Karpas-422 (cell line): ENCODE measurements at regions not wholly inside any gene's neighbourhood (a gene's known extent, or its start where the extent isn't known, plus 50 kb on each side); places are given as distances from the start of the nearest gene placed in this dataset.
"Not testable (repeated sequence)": the region's sequence is repeated elsewhere in the genome, so short reads cannot be mapped to it uniquely, and the experiment has no call there.

Source experiments
- DNase-seq: peaks from one replicate; pipeline ENCODE4 v3.0.0-alpha.2; 2015
- H2AFZ ChIP-seq: fragments of 200-600 bp; sonication (generic); 2 replicates; pipeline ENCODE4 v1.6.1; 2014; ENCODE audit warnings: antibody characterized with exemption, low read length, mixed read lengths
- H3K27ac ChIP-seq: fragments of 200-600 bp; sonication (generic); 2 replicates; pipeline ENCODE4 v1.5.1; 2014; ENCODE audit warnings: mild to moderate bottlenecking, low read length, moderate library complexity
- H3K27me3 ChIP-seq: fragments of 200-600 bp; sonication (generic); 2 replicates; pipeline ENCODE4 v1.6.1; 2014; ENCODE audit warnings: low read length, mixed read lengths
- H3K36me3 ChIP-seq: fragments of 200-600 bp; sonication (generic); 2 replicates; pipeline ENCODE4 v1.6.1; 2014; ENCODE audit warnings: low read length, mixed read lengths; ENCODE audit not compliant: insufficient read depth
- H3K4me1 ChIP-seq: fragments of 200-600 bp; sonication (generic); 2 replicates; pipeline ENCODE4 v1.6.1; 2014; ENCODE audit warnings: mild to moderate bottlenecking, low read length, mixed read lengths
- H3K4me2 ChIP-seq: fragments of 200-600 bp; sonication (generic); 2 replicates; pipeline ENCODE4 v1.6.1; 2014; ENCODE audit warnings: low read length, low read depth, mild to moderate bottlenecking; ENCODE audit not compliant: poor library complexity, severe bottlenecking
- H3K4me3 ChIP-seq: fragments of 200-600 bp; sonication (generic); 2 replicates; pipeline ENCODE4 v1.5.1; 2014; ENCODE audit warnings: mild to moderate bottlenecking, antibody characterized with exemption, low read length, mixed read lengths
- H3K79me2 ChIP-seq: fragments of 200-600 bp; sonication (generic); 2 replicates; pipeline ENCODE4 v1.6.1; 2014; ENCODE audit warnings: mild to moderate bottlenecking, low read length, mixed read lengths
- H3K9ac ChIP-seq: fragments of 200-600 bp; sonication (generic); 2 replicates; pipeline ENCODE4 v1.6.0; 2014; ENCODE audit warnings: low read length
- H3K9me2 ChIP-seq: fragments of 200-600 bp; sonication (generic), shearing (Covaris generic); replicated peaks from 2 replicates; pipeline ENCODE4 v1.6.0; 2014; ENCODE audit warnings: mild to moderate bottlenecking, low read length, moderate library complexity; ENCODE audit not compliant: insufficient read depth
- H3K9me3 ChIP-seq: fragments of 300-700, 200-600 bp; sonication (generic); 2 replicates; pipeline ENCODE4 v1.6.1; 2014; ENCODE audit warnings: low read length, mixed read lengths
- H4K20me1 ChIP-seq: fragments of 200-600 bp; sonication (generic); 2 replicates; pipeline ENCODE4 v1.6.1; 2014; ENCODE audit warnings: mild to moderate bottlenecking, antibody characterized with exemption, low read length, low read depth; ENCODE audit not compliant: insufficient read depth

GRCh38 chr2:198287706-198288105, 483.3 kb downstream of the PLCL1 start:
- Histone ChIP-seq H3K36me3 (no peaks in the 10 kb centered on the region), H3K9me2 (no peaks in the 10 kb centered on the region), H3K9me3 (no peaks in the 10 kb centered on the region), H3K27ac (no peak overlapping the region), H4K20me1 (no peaks in the 10 kb centered on the region), H3K4me2 (no peak overlapping the region), H3K9ac (no peak overlapping the region), H3K4me1 (no peaks in the 10 kb centered on the region), H3K27me3 (no peaks in the 10 kb centered on the region; the same call in 1 of the 2 replicates), H3K79me2 (no peaks in the 10 kb centered on the region), H2AFZ (no peak overlapping the region), H3K4me3 (no peak overlapping the region)
- DNase-seq, result no peak

- Histone ChIP-seq H3K9me2 (no peaks in the 10 kb centered on the region), H3K4me2 (no peak overlapping the region), H4K20me1 (no peaks in the 10 kb centered on the region), H3K27me3 (no peaks in the 10 kb centered on the region; the same call in 1 of the 2 replicates), H3K9me3 (no peaks in the 10 kb centered on the region), H3K36me3 (no peaks in the 10 kb centered on the region), H3K4me3 (no peak overlapping the region), H2AFZ (no peak overlapping the region), H3K4me1 (no peaks in the 10 kb centered on the region), H3K27ac (no peak overlapping the region), H3K9ac (no peak overlapping the region), H3K79me2 (no peaks in the 10 kb centered on the region)
- no peak for DNase-seq
Observed at GRCh38 chr2:198285216-198285615, 480.8 kb downstream of the PLCL1 start.

- no peak overlapping the region for H2AFZ ChIP-seq
Observed at GRCh38 chr2:198283146-198283545, 478.8 kb downstream of the PLCL1 start.

GRCh38 chr2:198282061-198282460, 477.7 kb downstream of the PLCL1 start:
- no peak for DNase-seq
- Histone ChIP-seq H3K9me3 (no peaks in the 10 kb centered on the region), H3K27ac (no peak overlapping the region), H3K4me2 (no peak overlapping the region), H4K20me1 (no peaks in the 10 kb centered on the region), H3K4me3 (no peak overlapping the region), H3K27me3 (no peaks in the 10 kb centered on the region; the same call in 1 of the 2 replicates), H3K36me3 (no peaks in the 10 kb centered on the region), H3K79me2 (no peaks in the 10 kb centered on the region), H3K9ac (no peak overlapping the region), H3K9me2 (no peaks in the 10 kb centered on the region), H2AFZ (no peak overlapping the region), H3K4me1 (no peaks in the 10 kb centered on the region)

More at GRCh38 chr2:198283146-198283545, 478.8 kb downstream of the PLCL1 start:
- H3K9me2 ChIP-seq, result no peaks in the 10 kb centered on the region
- no peaks in the 10 kb centered on the region for H4K20me1 ChIP-seq
- H3K9me3 ChIP-seq, result no peaks in the 10 kb centered on the region
- DNase-seq, result no peak
- no peak overlapping the region for H3K27ac ChIP-seq
- no peak overlapping the region for H3K4me2 ChIP-seq
- H3K79me2 ChIP-seq, result no peaks in the 10 kb centered on the region
- H3K4me3 ChIP-seq, result no peak overlapping the region
- H3K9ac ChIP-seq, result no peak overlapping the region
- no peaks in the 10 kb centered on the region; the same call in 1 of the 2 replicates for H3K27me3 ChIP-seq
- no peaks in the 10 kb centered on the region for H3K36me3 ChIP-seq
- no peaks in the 10 kb centered on the region for H3K4me1 ChIP-seq

GRCh38 chr2:198280145-198280544, 475.8 kb downstream of the PLCL1 start:
- Histone ChIP-seq H3K4me2 (no peak overlapping the region), H3K36me3 (no peaks in the 10 kb centered on the region), H4K20me1 (no peaks in the 10 kb centered on the region), H3K4me3 (no peak overlapping the region), H2AFZ (no peak overlapping the region), H3K4me1 (no peaks in the 10 kb centered on the region), H3K9me3 (no peaks in the 10 kb centered on the region), H3K79me2 (no peaks in the 10 kb centered on the region), H3K27ac (no peak overlapping the region), H3K9me2 (no peaks in the 10 kb centered on the region), H3K27me3 (no peaks in the 10 kb centered on the region; the same call in 1 of the 2 replicates), H3K9ac (no peak overlapping the region)
- DNase-seq, result no peak

- H3K4me2 ChIP-seq, result no peak overlapping the region
- H3K9me2 ChIP-seq, result no peaks in the 10 kb centered on the region
- no peaks in the 10 kb centered on the region for H3K36me3 ChIP-seq
- no peaks in the 10 kb centered on the region for H3K79me2 ChIP-seq
- H3K4me3 ChIP-seq, result no peak overlapping the region
- no peaks in the 10 kb centered on the region for H4K20me1 ChIP-seq
- no peak overlapping the region for H2AFZ ChIP-seq
- no peaks in the 10 kb centered on the region for H3K9me3 ChIP-seq
- H3K27ac ChIP-seq, result no peak overlapping the region
- no peaks in the 10 kb centered on the region; the same call in 1 of the 2 replicates for H3K27me3 ChIP-seq
- DNase-seq, result no peak
- H3K4me1 ChIP-seq, result no peaks in the 10 kb centered on the region
- no peak overlapping the region for H3K9ac ChIP-seq
Observed at GRCh38 chr2:198279026-198279425, 474.6 kb downstream of the PLCL1 start.

GRCh38 chr2:198277181-198277580, 472.8 kb downstream of the PLCL1 start:
- Histone ChIP-seq H3K9me2 (no peaks in the 10 kb centered on the region), H4K20me1 (no peaks in the 10 kb centered on the region), H3K4me2 (no peak overlapping the region), H2AFZ (no peak overlapping the region), H3K9ac (no peak overlapping the region), H3K27ac (no peak overlapping the region), H3K27me3 (peaks cover 3% of the 10 kb centered on the region; the same call in 1 of the 2 replicates), H3K79me2 (no peaks in the 10 kb centered on the region), H3K4me1 (no peaks in the 10 kb centered on the region), H3K9me3 (no peaks in the 10 kb centered on the region), H3K4me3 (no peak overlapping the region), H3K36me3 (no peaks in the 10 kb centered on the region)
- no peak for DNase-seq

- H3K79me2 ChIP-seq, result no peaks in the 10 kb centered on the region
- peaks cover 3% of the 10 kb centered on the region; the same call in 1 of the 2 replicates for H3K27me3 ChIP-seq
- H3K9me2 ChIP-seq, result no peaks in the 10 kb centered on the region
- H3K27ac ChIP-seq, result no peak overlapping the region
- H3K4me2 ChIP-seq, result no peak overlapping the region
- H3K9ac ChIP-seq, result no peak overlapping the region
- no peaks in the 10 kb centered on the region for H3K36me3 ChIP-seq
- no peaks in the 10 kb centered on the region for H3K4me1 ChIP-seq
- no peak for DNase-seq
- no peak overlapping the region for H2AFZ ChIP-seq
- H3K4me3 ChIP-seq, result no peak overlapping the region
- H4K20me1 ChIP-seq, result no peaks in the 10 kb centered on the region
- H3K9me3 ChIP-seq, result no peaks in the 10 kb centered on the region
Observed at GRCh38 chr2:198273660-198274059, 469.3 kb downstream of the PLCL1 start.

GRCh38 chr2:198270157-198270556, 465.8 kb downstream of the PLCL1 start:
- H3K9me2 ChIP-seq, H2AFZ ChIP-seq: not testable (repeated sequence)

More at GRCh38 chr2:198270157-198270556, 465.8 kb downstream of the PLCL1 start:
- H3K27me3 ChIP-seq, H3K36me3 ChIP-seq, H3K4me3 ChIP-seq, DNase-seq, H3K4me2 ChIP-seq, H3K79me2 ChIP-seq, H4K20me1 ChIP-seq, H3K4me1 ChIP-seq, H3K9me3 ChIP-seq, H3K9ac ChIP-seq, H3K27ac ChIP-seq: not testable (repeated sequence)
